Stimulated activated CD4-positive, alpha-beta T cell treated with anti-CD3 and anti-CD28 coated beads, TNF-alpha, amount 100 ng/mL, for 1 hour (primary cell): ENCODE measurements at regions not wholly inside any gene's neighbourhood (a gene's known extent, or its start where the extent isn't known, plus 50 kb on each side); places are given as distances from the start of the nearest gene placed in this dataset.

ENCODE experiments used
- DNase-seq, 3 donors: peaks; one replicate each; pipeline ENCODE4 v3.0.0-alpha.2; 2020; ENCODE audit warnings: low read depth in 3 of 3, low spot score in 1 of 3

DNA sequence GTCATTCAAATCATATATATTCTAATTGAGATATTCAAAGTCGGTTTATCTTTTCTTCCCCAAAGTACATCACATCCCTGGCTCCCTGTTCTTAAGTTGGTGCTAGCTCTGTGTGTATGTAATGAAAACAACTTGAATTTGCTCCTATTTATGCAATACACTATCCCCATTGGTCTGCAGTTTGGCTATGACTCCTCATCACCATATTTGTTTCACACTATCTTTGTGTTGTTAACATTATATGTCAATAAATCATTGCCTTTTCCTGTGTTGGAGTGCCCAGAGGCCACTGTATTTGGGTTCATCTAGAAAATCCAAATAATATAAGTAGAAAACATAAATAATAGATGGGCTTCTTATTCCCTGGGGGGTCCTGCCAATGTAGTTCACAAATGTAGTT is 306.6 kb upstream of the TENM4 start:
- DNase-seq, result no peak

DNA sequence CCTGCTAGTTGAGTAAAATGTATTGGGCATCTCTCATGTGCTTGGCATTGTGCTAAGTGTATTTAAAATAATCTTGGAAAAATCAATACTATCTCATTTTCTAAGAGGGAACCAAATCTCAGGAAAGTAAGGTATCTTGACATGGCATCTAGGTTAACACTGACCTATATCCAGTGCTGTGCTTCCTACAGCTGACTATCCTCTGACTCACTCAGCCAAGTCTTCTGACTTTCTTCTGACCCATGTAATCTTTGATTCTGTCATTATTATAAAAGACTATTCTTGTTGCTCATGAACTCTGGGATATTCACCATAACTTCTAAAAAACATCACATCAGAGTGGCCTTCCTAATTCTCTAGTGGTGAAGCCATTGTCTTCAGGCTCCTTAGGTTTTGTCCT is 304.1 kb upstream of the TENM4 start:
- DNase-seq, result no peak

DNA sequence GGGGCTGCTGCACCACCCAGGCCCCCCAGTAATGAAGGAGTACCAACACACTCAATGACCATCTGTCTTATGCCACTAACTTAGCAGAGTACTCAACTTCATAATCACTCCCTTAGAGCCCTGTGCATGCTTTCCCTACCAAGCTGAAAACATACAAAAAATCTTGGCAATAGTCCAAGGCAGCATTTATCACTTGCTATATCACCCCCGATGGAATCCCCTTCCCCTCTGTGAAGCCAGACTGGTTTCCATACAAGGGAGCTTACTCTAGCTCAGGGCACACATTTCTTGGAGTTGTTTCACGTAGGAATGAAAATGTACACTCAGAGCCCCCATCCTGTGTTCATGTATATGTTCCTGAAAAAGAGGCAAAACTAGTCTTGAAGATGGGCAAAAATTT is 301.3 kb upstream of the TENM4 start:
- DNase-seq, result no peak

DNA sequence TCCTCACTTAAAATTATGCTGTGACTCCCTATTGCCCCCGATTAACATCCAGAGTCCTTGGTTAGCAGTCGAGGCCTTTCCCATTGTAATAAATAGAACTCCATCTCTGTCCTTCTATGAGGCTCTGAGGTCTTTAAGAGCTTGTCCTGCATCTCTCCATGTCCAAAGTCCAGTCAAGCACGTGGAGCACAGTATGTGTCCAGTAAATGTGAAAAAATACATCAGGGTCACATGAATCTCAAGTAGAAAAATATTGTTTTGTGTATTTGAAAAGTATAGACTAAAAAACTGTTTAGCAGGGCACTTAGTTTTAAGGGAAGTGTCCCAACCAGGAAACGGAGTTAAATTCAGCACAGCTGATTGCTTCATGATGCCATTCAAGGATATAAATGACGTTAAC is 298.8 kb upstream of the TENM4 start:
- DNase-seq, result no peak

DNA sequence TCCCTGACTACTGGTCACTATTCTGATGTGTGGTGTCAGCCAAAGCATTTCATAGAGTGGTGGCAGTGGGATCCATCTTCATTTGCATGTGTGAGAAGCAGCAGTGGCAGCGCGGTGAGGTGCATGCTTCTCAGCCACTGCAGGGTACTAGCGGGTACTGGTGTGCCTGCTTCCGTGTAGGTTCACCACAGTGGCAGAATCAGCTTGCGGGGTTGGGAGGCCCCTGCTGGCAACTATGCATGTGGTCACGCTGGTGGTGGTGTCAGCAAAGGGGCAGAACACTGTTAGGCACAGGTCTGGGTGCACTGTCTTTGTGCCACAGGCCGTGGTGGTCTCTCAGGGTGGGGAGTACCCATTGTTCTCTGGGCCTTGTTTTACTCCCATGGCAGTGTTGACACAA is 286.4 kb upstream of the TENM4 start:
- DNase-seq, result no peak

DNA sequence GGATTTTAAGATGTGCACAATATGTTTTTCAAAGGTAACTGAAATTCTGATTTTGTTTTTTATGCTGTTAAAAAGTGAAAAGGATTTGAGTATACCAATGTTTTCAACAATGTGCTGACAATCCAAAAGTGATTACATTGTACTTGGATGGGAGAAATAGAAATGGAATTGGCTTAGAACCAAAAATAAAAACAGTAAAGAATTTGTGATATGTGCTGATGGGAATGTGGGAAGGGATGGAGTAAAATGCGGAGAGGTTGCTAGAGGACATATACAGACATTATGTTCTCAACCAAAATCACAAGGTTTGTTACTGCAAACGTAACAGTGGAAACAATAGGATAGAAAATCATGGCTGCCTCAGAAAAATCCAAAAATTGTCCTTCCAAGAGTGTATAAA is 279.3 kb upstream of the TENM4 start:
- DNase-seq, result no peak

DNA sequence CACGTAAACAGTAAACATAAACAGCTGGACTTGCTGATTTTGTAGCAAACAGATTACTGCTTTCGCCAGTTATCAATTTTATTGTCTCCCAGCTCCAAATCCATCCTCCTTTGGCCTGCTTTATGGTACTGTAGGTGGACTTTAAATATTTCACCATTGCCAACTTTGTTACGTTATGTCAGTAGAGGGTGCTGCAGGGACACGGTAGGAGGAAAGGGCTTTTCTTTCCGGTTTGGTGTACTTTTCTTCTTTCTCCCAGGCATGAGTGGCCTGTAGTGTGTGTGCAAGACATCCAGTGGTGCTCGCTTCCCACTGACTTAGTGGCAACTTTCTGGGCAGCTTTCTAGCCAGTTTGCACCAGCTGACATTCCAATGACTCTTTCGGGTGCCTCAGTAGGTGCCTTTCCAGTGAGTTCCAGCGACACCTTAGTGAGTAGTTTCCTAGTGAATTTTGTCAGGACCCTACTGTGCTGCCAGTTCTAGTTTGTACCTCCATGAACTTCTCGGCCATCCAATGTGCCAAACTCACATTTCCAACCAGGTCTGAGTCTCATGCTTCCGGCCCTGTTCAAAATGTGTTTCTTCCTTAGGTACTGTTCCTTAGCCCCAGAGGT is 267.6 kb upstream of the TENM4 start:
- no peak for DNase-seq

DNA sequence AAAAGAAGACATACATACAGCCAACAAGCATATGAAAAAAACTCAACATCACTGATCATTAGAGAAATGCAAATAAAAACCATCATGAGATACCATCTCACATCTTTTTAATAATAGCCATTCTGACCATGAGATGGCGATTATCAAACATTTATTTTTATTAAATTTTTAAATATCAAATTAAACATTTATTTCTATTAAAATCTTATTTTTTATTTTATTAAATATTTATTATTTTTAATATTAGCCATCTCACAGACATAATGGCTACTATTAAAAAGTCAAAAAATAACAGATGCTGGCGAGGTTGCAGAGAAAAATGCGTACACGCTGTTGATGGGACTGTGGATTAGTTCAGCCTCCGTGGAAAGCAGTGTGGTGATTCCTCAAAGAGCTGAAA is 264.8 kb upstream of the TENM4 start:
- DNase-seq, result no peak

DNA sequence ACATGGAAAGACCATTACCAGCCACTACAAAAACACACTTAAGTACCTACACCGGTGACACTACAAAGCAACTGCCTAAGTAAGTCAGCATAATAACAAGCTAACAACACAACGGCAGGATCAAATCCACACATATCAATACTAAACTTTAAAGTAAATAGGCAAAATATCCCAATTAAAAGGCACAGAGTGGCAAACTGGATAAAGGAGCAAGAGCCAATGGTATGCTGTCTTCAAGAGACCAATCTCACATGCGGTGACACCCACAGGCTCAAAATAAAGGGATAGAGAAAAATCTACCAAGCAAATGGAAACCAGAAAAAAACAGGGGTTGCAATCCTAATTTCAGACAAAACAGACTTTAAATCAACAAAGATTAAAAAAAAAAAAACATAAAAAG is 261.5 kb upstream of the TENM4 start:
- no peak for DNase-seq

DNA sequence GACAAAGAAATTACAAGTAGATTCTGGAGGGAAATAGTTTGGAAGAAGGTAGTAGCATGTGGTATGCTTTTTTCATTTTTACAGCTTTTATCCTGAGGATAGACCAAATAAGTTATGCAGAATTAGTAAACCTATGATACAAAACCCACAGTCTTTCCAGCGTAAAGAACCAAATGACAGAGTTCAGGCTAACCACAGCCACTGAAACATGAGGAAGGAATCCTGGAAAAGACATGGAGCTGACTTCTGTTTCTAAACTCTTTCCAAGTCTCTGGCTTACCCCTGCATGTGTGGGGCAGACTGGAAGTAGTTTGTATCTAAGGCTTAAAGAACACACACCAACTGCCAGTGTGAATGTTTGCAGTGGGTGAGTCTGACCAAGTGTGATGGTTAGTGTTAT is 258.4 kb upstream of the TENM4 start:
- no peak for DNase-seq

DNA sequence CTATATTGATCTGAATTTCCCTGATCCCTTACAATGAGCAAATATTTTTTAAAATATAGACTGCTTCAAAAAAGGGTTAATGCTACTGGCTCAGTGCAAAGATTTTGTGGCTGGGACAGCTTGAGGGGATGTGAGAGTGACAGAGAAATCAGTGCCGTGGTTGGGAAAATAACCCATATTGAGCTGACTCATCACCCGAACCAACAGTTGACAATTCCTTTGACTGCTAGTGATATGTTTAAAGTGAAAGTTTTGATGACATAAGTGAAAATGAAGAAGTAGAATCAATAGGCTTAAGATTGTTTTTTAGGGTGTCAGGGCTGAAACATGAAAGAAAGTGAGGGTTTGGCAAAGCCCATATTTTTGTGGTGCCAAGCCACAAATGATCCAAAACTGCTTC is 257.1 kb upstream of the TENM4 start:
- DNase-seq, result no peak

DNA sequence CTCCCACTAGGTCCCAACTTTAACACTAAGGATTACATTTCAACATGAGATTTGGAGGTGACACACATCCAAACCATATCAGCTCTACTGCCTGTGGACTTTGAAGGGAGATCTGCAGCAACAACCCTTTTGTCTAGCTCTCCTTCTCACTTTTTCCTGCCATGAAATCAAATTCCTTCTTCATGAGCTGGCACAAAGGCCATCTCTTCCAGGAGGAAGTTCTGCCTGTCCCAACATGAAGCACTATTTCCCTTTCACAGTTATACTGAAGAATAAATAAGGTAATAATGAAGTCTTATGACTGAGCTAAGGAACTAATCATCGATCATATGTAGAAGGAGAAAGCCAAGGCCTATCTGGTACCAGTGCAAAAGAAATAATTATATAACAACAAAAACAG is 253.5 kb upstream of the TENM4 start:
- no peak for DNase-seq

DNA sequence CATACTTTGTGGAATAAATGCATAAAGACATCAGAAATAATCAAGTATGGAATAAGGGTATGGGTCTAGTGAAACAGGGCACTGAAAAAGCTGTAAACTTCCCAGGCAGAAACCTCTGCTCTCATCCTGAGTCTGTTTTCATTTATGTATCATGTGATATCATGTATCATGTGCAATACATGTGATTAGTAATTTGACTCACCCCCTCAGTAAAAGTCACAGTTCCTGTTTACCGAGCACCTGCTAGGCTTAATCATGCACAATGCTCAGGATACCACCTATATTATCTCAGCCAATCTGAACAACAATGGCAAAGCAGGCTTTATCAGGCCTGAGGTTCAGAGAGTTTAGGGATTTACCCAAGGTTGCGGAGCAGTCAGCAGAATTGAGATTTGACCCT is 250.6 kb upstream of the TENM4 start:
- no peak for DNase-seq

DNA sequence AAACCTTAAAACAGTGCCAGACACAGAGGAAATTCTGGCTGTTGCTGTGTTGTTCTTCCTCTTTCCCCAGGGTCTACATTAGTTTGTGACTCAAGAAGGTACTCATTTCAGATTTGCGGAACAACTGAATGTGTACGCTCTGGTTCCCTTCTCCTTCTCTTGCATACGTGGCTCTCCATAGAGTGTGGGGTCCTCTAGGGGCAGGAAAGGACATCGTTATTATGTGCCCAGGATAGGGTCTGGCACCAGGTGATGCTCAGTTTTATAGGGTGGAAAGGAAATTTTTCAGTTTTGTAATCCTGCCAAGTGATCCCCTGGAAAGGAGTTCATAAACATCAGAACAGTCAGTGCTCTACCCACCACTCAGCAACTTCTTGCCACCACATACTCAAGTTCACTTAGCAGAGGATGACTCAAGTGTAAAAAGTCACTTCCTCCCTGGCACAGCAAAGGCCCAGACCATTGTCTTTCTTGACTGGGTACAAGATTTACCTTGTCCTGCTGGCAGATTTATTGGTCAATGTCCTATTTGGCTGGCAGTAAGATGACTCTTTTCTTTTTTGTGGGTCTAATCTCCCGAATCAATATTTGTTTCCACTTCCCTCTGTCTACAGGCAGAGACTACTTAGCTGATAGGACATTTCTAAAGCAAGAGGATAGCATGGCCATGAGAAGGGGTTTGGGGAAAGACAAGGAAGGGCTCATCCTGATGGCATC is 246.0 kb upstream of the TENM4 start:
- DNase-seq, result no peak

DNA sequence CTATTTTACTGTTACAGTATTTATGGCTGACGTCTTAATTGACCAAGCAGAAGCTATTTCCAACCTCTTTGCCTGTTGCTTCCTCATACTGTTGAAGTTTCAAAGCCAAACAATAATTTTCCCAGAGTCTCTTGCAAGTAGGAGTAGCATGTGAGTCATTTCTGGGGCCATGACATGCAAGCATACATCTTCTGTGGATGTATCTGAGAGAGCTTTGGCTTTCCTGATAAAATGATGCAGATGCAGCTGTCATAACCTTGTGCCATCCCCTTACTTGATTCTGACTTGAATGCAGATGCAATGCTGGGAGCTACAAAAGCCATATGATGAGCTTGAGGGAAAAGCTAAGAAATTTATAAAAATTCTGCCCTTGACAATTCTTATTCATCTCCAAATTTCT is 243.1 kb upstream of the TENM4 start:
- no peak for DNase-seq

DNA sequence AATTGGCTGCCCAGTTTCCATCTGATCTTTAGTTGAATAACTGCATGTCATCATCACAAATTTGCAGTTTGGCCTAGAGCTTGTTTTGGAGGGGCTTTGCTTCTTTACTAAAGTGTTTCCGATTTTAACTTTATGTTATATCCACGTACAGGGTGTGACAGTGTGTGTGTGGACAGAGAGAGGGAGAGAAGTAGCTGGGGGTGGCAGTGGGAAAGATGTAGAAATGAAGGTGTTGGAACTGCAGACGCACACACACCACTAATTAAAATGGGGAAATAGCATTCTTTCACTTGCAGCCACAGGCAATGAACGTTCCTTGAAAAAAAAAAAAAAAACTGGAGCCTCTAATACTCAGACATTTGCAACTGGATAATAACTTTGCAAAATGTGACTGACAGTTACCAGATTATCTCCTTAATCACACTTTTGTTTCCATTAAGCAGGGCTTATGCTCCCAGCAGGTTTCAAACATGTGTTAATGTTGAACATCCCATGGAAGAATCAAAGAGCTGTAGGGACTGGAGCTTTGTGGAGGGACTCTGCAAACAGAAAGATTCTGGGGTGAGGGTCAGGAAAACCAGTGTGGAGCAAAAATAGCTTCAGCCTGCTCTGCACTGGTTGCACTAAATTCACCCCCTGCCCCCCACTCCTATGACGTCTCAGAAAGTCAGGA is 238.1 kb upstream of the TENM4 start:
- DNase-seq, result no peak

DNA sequence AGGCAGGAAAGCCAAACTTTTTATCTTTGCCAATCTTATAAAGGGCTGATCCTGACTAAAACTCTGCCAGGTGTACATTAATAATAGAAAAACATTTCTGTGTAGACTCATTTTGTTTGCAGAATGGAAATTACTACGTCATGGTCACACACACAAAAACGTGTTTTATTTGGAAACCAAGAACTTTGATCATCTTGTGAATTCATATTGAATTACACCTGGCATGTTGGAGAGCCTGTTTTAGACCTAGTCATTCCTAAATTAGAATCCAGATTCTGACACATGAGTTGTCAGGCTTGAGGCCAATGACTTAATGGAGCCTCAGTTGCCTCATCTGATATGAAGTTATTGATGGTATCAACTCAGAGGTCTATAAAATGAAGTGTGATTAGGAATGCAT is 235.6 kb upstream of the TENM4 start:
- no peak for DNase-seq

DNA sequence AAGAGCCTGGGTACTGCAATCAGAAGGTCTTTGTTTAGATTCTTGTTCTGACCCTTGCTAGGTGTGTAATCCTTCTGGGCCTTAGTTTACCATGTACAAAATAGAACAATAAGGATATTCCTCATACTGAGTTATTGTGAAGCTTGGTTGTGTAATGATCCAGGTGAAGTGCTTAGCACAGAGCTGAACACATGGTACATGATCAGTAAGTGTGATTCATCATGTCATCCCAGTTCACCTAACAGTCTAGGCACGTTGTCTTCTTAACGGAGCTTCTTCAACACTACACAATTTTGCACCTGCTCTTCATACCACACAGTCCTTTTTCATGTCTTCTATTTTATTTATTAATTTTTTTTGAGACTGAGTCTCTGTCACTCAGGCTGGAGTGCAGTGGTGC is 234.3 kb upstream of the TENM4 start:
- DNase-seq, result no peak

DNA sequence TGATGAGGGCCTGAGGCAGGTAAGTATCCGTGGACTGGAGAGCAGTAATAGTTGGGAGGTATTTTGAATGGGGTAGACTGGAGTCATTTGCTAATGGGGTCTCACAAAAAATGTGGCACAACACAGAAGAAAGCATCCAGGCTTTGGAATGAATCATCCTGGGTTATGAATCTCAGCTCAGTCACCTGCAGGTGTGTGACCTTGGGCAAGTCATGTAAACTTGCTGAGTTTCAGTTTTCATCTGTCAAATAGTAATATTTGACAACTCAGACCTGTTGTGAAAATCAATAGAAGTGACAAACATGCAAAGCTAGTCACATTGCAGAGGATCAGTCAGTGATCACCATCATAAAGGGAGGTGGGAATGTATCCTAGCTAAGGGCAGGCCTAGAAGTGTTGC is 232.0 kb upstream of the TENM4 start:
- DNase-seq, result no peak

DNA sequence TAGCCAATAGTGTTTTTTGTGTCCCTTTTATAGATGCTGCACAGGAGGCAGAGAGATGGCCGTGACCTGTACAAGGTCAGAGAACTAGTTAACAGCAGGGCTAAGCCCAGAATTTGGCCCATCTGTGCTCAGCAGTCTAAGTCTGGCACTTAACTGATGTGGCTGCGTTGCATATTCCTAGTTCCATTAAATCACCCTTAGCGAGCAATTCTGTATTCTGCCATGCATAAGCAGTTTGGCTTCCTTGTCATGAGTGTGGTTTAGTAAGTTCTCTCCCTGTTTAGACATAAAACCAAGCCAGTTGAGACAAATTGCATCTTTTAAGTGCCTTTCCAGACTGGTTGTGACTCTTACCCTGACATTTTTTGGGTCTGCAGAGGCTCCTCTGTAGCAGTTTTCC is 230.6 kb upstream of the TENM4 start:
- no peak for DNase-seq

DNA sequence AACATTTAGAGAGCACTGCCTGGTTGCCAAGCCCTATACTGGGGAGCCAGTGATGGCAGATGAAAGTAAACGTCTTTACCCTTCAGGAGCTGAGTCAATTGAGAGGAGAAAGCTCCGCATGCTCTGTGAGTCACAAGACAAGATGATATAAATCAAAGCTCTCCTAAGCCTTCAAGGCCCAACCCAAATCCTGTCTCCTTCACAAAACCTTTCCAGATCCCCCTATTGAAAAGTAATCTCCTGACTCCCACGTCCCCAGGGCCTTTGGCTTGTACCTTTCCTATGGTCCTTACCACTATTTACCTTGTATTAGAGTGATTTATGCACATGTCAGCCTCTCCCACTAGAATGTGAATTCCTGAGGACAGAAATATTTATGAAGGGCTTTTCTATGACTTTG is 230.1 kb upstream of the TENM4 start:
- no peak for DNase-seq

DNA sequence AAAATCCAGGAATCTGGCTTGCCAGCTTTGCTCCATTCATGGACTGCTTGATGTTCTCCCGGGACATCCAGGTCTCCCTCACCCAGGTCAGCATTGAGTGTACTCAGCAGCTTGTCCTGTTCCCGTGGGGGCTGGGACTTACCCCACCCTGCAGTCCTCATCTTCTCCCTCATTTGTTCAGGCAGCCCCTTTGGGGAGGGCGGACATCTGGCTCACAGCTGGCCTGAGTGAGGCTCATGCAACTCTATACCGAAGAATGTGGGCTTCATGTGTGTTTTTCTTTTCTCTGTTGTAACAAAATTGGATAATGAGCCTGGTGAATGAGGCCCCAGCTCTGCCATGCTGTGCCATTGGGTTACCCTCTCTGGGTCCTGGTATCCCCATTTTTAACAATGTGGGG is 227.7 kb upstream of the TENM4 start:
- DNase-seq, result no peak

DNA sequence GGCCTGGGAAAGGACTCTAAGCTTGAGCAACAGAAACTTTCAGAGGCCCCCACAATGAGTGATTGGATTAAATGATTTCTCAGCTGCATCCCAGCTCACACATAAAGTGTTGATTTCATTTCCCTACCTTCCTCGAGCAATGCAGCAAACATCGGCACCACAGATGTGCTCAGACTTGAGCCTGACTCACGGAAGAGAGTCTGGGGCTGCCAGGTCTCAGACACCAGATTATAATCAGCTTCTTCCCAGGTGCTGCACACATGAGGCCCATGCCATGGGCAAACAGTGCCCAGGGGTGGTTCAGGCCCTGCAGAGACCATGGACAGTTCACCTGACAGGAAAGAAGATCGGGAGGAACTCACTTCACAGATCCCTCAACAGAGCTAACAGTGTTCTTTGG is 226.6 kb upstream of the TENM4 start:
- no peak for DNase-seq
